Neural cell (in vitro differentiated cells): ENCODE measurements at regions not wholly inside any gene's neighbourhood (a gene's known extent, or its start where the extent isn't known, plus 50 kb on each side); places are given as distances from the start of the nearest gene placed in this dataset.

ENCODE experiments used
- H2AFZ ChIP-seq: fragments of 200-600, 300-800 bp; sonication (generic), shearing (Covaris generic); 2 replicates; pipeline ENCODE4 v1.6.0; 2014; ENCODE audit warnings: low read depth, mild to moderate bottlenecking, antibody characterized with exemption, low read length, moderate library complexity
- H3F3A ChIP-seq: fragments of 200-600 bp; shearing (Covaris generic); 2 replicates; pipeline ENCODE4 v1.6.1; 2016; ENCODE audit warnings: mild to moderate bottlenecking, moderate library complexity, mixed read lengths, antibody characterized with exemption, low read length; ENCODE audit not compliant: insufficient read depth, poor library complexity, severe bottlenecking
- H3K27ac ChIP-seq: fragments of 200-600, 300-800 bp; sonication (generic), shearing (Covaris generic); 2 replicates; pipeline ENCODE4 v1.5.1; 2014; ENCODE audit warnings: mild to moderate bottlenecking, low read length, moderate library complexity
- H3K27me3 ChIP-seq: fragments of 300-800, 200-600 bp; sonication (generic), shearing (Covaris generic); 2 replicates; pipeline ENCODE4 v1.6.0; 2014; ENCODE audit warnings: mild to moderate bottlenecking, low read depth, low read length, moderate library complexity; ENCODE audit not compliant: insufficient read depth
- H3K36me3 ChIP-seq: fragments of 300-800, 200-600 bp; sonication (generic), shearing (Covaris generic); 2 replicates; pipeline ENCODE4 v1.5.1; 2014; ENCODE audit warnings: mild to moderate bottlenecking, antibody characterized with exemption, low read length, moderate library complexity; ENCODE audit not compliant: insufficient read depth
- H3K4me2 ChIP-seq: fragments of 300-800, 200-600 bp; sonication (generic), shearing (Covaris generic); 2 replicates; pipeline ENCODE4 v1.6.0; 2014; ENCODE audit warnings: mild to moderate bottlenecking, low read length
- H3K4me3 ChIP-seq: fragments of 300-800, 200-600 bp; sonication (generic), shearing (Covaris generic); 2 replicates; pipeline ENCODE4 v1.5.1; 2014; ENCODE audit warnings: mild to moderate bottlenecking, low read length, moderate library complexity
- H3K79me2 ChIP-seq: fragments of 200-600 bp; shearing (Covaris generic); replicated peaks from 2 replicates; pipeline ENCODE4 v1.6.0; 2014; ENCODE audit warnings: mild to moderate bottlenecking, low read length, moderate library complexity; ENCODE audit not compliant: insufficient read depth
- H3K9ac ChIP-seq: fragments of 300-800, 200-600 bp; sonication (generic), shearing (Covaris generic); 2 replicates; pipeline ENCODE4 v1.6.1; 2016; ENCODE audit warnings: mild to moderate bottlenecking, low read length, mixed read lengths
- H3K9me2 ChIP-seq: fragments of 200-600 bp; shearing (Covaris generic); 2 replicates; pipeline ENCODE4 v1.6.1; 2016; ENCODE audit warnings: mild to moderate bottlenecking, low read length, mixed read lengths; ENCODE audit not compliant: insufficient read depth
- H3K9me3 ChIP-seq: fragments of 200-600, 300-800 bp; sonication (generic), shearing (Covaris generic); 2 replicates; pipeline ENCODE4 v1.6.1; 2016; ENCODE audit warnings: mild to moderate bottlenecking, mixed run types, low read length, moderate library complexity, mixed read lengths
- H4K20me1 ChIP-seq: fragments of 200-600 bp; shearing (Covaris generic); 2 replicates; pipeline ENCODE4 v1.6.1; 2016; ENCODE audit warnings: mild to moderate bottlenecking, mixed run types; ENCODE audit not compliant: insufficient read depth
- EZH2 ChIP-seq: fragments of 200-600, 300-800 bp; shearing (Covaris generic), sonication (generic); IDR thresholded peaks from 2 replicates; pipeline ENCODE4 v1.6.1; 2014; ENCODE audit warnings: antibody characterized with exemption, low read length, borderline replicate concordance, mild to moderate bottlenecking; ENCODE audit not compliant: insufficient read depth, poor library complexity, severe bottlenecking
- RAD21 ChIP-seq: fragments of 450-650 bp; conservative IDR thresholded peaks from 2 replicates; pipeline ENCODE4 v1.6.1; 2014; ENCODE audit warnings: antibody characterized with exemption, mild to moderate bottlenecking, moderate library complexity
- REST ChIP-seq: IDR thresholded peaks from 2 replicates; pipeline ENCODE4 v1.6.1; 2012; ENCODE audit warnings: borderline replicate concordance
- SMC3 ChIP-seq: fragments of 450-650 bp; conservative IDR thresholded peaks from 2 replicates; pipeline ENCODE4 v1.6.1; 2014; ENCODE audit warnings: antibody characterized with exemption, mild to moderate bottlenecking, moderate library complexity; ENCODE audit not compliant: poor library complexity
- TAF1 ChIP-seq: IDR thresholded peaks from 2 replicates; pipeline ENCODE4 v1.6.1; 2012; ENCODE audit warnings: low read depth

GRCh38 chr3:117201901-117202774 lies 492.6 kb downstream of the TUSC7 start:
- H3K9me3 ChIP-seq = no peaks in the 10 kb centered on the region
- no peaks in the 10 kb centered on the region for H3F3A ChIP-seq
- H3K27me3 ChIP-seq = no peaks in the 10 kb centered on the region
- no peak overlapping the region for H3K27ac ChIP-seq
- H3K9me2 ChIP-seq = no peaks in the 10 kb centered on the region
- no peak overlapping the region for H3K4me2 ChIP-seq
- H3K79me2 ChIP-seq = no peaks in the 10 kb centered on the region
- H3K4me3 ChIP-seq = no peak overlapping the region
- TF ChIP-seq REST = no peak
- no peak for TF ChIP-seq TAF1
- no peak for TF ChIP-seq EZH2
- TF ChIP-seq SMC3 = no peak
- H3K36me3 ChIP-seq = no peaks in the 10 kb centered on the region
- H3K9ac ChIP-seq = no peak overlapping the region
- no peak overlapping the region for H2AFZ ChIP-seq
- no peaks in the 10 kb centered on the region for H4K20me1 ChIP-seq

- Histone ChIP-seq H3K9ac (peak overlapping the region; percentile 6), H4K20me1 (no peaks in the 10 kb centered on the region), H2AFZ (no peak overlapping the region), H3K4me3 (peak overlapping the region; percentile 17), H3K27me3 (no peaks in the 10 kb centered on the region), H3K36me3 (no peaks in the 10 kb centered on the region), H3K9me2 (no peaks in the 10 kb centered on the region), H3K9me3 (peaks cover 6% of the 10 kb centered on the region), H3K79me2 (no peaks in the 10 kb centered on the region), H3F3A (no peaks in the 10 kb centered on the region), H3K4me2 (no peak overlapping the region), H3K27ac (peak overlapping the region; percentile 77)
- TF ChIP-seq REST = no peak
- no peak for TF ChIP-seq RAD21
- no peak for TF ChIP-seq EZH2
Measured at GRCh38 chr3:117217355-117217754, 507.8 kb downstream of the TUSC7 start.
